ENCODE measurements at regions not wholly inside any gene's neighbourhood (a gene's known extent, or its start where the extent isn't known, plus 50 kb on each side); places are given as distances from the start of the nearest gene placed in this dataset.
"Not testable (repeated sequence)": the region's sequence is repeated elsewhere in the genome, so short reads cannot be mapped to it uniquely, and the experiment has no call there.

DNA sequence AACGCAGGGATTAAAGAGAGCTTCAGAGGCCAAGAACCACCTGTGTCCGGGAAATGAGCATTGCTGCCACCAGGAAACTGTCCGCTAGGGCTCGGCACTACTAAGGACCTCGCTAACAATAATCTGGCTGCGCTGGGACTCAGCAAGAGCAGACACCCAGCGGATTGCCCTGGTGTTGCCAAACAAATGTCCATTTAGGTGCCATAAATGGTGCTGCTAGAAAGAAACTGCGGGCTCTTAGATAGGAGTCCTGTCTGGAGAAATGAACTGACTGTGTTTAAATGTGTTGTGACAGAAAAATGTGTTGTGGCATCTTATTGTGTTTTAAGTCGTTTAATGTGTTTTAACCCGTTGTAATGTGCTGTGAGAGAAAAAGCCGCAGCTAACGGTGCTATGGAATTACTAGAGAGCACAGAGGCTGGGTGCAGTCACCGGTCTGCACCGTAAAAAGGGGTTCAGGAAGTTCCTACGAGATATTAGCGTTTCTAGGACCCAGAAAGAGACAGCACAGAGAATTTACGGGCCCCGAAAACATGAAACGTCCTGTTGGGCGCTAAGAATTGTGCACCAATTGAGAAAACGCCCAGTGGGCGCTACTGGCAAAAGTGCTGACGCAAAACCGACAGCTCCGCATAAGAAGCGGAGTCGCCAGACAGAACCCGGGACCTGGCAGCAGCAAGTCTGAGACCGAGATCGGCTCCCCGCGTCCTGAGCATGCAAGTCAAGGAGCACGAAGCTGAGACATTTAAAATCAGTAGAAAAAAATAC is 90.6 kb downstream of the ANXA2R start:
- DNase-seq (ENCODE audit: low spot score): peak; percentile 79

DNA sequence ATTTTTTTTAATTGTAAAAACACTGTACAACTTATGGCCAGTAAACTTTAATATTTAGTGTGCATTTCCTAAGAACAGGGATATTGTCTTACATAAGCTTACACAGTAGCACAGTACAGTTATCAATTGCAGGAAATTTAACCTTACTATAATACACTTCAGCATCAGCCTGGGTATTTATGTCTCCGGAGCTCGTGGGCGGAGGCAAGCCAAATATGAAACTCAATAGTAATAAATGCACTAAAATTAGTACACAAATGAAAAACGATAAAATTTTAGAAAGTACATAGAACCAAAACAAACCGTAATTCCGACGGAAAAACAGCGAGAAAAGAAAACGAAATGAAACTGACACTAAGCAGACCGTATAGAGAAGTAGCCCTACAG is 91.2 kb downstream of the ANXA2R start:
- no peak for DNase-seq (ENCODE audit: low spot score)

DNA sequence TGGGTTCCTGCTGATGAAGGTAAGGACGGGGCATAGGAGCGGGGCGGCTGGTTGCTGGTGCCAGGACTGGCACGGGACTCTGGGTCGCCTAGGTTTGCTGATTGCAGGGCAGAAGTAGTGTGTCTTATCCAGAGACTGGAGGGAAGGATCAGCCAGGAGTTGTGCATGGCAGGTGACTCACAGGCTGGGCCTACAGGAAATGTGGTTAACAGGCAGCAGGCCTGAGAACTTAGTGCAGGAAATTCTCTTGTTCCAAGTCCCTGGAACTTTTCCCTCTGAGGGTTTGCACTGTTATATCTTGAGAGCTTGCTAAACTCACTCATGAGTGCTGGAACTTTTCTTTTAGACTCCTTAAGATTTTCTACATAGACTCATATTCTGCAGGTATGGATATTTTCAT is 95.1 kb downstream of the ANXA2R start:
- DNase-seq (ENCODE audit: low spot score): no peak

DNA sequence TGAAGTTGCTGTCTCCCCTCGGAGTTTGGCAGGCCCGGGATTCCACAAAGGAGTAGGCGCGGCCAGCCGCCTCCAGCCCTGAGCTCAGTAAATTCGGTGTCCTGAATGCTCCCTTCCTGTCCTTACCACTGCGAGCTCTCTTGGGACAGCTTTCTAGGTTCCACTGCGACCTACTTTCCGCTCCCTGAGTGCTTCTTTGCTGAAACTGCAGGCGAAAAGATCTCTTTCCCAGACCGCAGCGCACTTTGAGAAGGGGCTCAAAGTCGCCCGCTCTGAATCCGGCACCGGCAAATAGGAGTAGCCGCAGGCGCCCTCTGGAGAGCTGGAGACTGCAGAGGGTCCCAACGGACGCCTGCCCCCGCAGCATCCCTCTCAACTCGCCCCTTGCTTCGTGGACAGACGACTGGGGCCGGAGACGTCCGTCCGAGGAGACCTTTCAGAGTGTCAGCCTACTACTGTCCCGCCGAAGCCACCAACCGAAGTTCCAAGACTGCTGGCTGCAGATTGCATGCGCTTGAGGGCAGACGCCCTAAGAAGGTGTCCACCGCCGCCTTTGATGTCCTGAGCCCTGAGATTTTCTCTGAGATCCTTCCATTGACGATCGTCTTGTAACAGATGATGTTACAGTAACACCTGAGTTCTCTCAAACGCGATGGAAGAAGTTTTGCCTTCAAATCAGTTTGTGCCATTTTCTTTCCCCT is 96.0 kb downstream of the ANXA2R start:
- no peak for DNase-seq (ENCODE audit: low spot score)

DNA sequence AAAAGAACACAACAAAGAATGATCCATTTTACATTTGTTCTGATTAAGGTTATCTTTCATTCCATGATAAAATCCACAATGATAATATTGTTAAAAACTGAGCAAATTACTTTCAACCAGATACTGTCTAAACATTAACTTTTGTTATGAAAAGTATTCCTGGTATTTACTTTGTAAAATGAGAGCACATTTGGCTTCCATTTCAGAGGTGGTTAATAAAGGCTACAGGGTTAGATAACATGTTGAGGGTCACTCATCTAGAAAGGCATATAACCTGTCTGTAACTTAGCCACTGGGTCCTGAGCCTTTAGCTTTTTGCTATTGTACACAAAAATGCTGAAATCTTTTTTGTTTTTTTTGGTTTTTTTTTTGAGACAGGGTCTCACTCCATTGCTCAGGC is 99.3 kb downstream of the ANXA2R start:
- no peak for DNase-seq (ENCODE audit: low spot score)

DNA sequence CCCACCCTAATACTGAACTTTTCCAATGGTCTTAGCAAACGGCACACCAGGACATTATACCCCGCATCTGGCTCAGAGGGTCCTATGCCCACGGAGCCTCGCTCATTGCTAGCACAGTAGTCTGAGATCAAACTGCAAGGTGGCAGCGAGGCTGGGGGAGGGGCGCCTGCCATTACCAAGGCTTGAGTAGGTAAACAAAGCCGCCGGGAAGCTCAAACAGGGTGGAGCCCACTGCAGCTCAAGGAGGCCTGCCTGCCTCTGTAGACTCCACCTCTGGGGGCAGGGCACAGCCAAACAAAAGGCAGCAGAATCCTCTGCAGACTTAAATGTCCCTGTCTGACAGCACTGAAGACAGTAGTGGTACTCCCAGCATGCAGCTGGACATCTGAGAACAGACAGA is 108.1 kb downstream of the ANXA2R start:
- not testable (repeated sequence) for DNase-seq (ENCODE audit: low spot score)

DNA sequence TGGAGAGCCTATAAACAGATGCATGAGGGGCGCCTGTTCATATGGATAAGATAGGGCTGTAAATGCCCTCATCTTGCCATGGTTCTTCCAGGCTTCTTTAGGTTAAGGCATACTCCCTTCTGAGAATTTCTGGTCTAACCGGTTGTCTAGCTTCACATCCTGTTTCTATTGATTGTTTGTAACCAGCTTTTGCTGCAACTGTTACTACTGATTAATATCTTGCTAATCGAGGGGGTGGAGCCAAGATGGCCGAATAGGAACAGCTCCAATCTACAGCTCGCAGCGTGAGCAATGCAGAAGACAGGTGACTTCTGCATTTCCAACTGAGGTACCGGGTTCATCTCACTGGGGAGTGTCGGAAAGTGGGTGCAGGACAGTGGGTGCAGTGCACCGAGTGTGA is 108.7 kb downstream of the ANXA2R start:
- not testable (repeated sequence) for DNase-seq (ENCODE audit: low spot score)

DNA sequence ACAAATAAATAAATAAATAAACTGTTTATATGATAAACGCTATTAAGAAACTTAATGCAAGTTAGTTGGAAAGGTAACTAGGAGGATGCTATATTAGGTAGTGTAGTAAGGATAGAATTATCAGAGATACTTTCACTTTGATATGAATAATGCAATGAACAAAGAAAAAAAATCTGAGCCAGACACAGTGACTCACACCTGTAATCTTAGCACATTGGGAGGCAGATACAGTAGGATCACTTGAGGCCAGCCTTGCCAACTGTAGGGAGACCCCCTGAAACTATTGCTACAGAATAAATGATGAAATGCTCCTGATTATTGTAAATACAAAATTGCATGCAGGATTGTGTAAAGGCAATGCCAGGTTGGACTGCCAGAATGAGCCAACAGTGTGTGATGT is 109.2 kb downstream of the ANXA2R start:
- no peak for DNase-seq (ENCODE audit: low spot score)

DNA sequence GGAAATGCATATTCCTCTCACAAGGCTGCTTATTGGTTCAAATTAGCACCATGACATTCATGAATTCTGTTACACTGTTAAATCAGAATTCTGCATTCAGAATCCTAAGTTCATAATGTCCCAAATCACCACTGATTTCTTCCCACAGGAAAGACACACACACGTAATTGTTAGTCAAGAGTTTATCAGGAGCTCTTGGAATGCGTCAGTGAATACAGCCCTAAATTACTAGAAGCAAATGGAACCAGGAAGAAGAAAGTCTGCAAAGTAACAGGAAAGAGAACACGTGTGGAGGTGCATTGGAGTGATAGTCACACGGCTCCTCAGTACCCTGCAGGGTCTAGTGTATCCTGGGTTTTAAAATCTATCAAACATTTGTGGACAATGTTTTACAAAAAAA is 110.2 kb downstream of the ANXA2R start:
- no peak for DNase-seq (ENCODE audit: low spot score)

DNA sequence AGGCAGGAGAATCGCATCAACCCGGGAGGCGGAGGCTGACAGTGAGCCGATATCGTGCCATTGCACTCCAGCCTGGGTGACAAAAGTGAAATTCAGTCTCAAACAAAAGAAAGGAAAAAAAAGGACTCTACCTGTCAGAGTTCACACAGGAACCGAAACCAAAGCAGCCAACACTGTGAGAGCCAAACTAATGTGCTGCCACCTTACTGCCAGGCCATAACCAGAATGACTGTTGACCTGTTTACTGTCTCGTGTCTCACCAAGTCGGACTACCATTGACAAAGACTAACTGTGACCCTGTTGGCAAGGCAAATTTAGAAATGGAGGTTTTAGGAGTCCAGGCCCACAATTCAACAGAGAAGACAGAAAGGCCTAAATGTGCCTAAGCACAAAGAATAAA is 112.4 kb downstream of the ANXA2R start:
- DNase-seq (ENCODE audit: low spot score): no peak

DNA sequence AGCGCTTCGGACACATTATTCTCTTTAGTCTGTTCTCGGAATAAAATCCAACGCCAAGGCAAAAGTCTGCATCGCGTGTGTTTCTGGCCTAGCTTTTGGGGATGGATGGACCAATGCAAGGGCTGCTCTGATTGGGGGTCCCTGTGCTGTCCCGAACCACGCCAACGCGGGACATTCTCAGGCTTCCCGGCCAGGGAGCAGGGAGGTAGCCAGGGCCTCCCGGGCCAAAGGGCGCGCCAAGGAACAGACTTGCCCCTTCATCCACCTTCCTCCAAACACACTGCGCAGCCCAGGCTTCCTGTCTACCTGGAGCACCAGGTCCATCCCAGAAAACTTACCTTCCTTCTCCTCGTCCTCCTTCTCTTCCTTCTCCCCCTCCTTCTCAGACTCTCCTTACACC is 113.0 kb upstream of the SELENOP start:
- DNase-seq (ENCODE audit: low spot score): no peak

DNA sequence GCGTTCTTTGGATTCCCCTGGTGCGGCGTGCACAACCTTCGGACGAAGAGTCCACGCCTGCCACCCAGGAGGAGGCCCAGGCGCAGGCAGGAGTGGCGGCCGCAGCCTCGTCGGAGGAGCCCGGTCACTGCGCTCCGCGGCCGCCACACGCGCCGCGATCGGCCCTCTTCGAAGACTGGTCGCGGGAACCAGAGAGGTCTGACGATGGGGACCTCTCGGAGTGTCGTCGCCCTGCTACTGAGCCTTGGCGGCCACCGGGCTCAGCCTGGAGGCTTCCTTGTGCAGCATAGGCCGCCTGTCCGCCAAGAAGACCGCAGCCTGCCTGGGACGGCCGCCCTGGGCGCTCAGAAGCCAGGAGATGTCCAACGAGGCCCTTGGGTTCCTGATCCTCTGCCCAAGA is 112.5 kb upstream of the SELENOP start:
- DNase-seq (ENCODE audit: low spot score): no peak

DNA sequence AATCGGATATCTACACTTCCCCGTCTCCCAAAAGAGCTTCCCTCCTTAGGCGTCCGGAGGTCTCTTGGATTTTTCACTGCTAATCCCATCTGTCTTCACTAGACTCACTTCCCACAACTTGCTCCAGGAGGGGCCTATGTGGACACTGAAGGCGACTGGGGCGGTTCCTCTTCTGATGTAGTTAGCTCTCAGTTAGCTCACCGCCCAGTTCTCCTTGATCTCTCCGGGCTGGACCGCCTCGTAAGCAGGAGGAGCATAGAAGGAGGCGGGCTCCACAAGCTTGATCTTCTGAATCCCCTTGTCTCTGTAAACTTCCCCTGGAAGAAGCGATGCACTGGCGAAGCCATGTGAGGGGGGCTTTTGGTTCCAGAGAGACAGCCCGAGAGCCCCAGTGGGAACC is 112.0 kb upstream of the SELENOP start:
- no peak for DNase-seq (ENCODE audit: low spot score)

DNA sequence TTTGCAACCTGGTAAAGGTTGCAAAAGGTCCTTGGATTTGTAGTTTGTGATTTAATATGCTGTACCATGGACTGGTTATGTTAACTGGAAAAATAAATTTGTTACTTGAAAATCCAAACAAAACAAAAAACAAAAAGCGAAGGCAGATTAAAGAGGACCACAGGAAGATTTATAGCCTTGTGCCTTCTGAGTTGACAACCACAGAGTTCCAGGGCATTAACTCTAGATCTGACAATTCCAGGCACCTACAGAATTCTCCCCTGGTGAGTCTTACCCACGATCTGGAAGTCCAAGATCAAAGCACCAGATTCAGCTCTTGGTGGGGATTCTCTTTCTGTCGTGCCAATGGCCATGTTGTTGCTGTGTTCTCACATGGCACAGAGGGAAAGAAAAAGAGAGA is 107.9 kb upstream of the SELENOP start:
- no peak for DNase-seq (ENCODE audit: low spot score)

DNA sequence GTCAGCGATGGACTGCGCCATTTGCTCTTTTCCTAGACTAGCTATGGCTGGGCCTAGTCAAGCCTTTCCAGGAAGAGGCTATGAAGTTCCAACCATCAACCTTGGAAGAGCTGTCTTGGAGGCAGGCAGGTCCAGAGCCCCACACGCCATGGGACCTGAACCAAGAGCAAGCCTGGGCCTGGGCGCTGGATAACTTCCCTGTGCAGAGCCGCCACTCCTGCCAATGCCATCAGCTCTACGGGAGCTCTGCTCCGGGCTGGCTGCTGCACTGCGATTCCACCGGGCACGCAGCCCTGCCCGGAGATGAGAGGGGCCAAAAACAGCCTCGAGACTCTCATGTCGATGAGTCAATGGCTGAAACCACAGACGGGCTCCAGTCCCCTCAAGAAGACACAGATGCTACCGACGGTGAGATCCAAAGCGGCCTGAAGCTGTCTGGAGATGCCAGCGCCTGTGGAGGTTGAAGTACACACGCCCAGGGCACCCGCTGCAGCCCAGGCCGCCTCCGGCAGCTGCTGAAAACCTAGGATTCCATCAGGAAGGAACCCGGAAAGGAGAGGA is 103.7 kb upstream of the SELENOP start:
- no peak for DNase-seq (ENCODE audit: low spot score)

DNA sequence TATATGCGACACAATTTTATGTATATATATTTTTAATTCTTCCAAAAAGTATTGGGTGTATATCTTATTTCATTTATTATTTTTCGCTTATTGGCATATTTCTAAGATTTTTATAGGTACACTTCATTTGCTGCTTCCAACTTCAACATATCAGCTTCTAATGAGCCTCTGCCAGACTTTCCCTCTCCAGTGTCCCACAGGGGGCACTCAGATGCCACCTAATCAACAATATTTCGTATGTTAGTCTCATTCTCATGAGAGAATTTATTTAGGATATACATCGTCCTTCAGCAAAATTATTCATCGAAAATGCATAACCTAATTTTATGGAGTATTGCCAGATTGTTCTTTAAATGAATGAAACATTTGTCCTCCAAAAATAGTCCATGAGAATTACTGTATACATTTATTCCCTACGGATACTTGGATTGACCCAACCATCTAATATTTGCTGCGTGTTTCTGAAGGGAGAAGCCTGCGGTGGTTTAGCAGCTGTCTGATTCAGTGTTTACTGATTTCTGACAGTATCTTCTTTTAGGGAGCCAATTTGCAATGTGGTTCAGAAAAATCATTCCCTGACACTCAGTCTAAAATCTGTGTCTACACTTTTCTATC is 100.6 kb upstream of the SELENOP start:
- DNase-seq (ENCODE audit: low spot score): peak; percentile 77

DNA sequence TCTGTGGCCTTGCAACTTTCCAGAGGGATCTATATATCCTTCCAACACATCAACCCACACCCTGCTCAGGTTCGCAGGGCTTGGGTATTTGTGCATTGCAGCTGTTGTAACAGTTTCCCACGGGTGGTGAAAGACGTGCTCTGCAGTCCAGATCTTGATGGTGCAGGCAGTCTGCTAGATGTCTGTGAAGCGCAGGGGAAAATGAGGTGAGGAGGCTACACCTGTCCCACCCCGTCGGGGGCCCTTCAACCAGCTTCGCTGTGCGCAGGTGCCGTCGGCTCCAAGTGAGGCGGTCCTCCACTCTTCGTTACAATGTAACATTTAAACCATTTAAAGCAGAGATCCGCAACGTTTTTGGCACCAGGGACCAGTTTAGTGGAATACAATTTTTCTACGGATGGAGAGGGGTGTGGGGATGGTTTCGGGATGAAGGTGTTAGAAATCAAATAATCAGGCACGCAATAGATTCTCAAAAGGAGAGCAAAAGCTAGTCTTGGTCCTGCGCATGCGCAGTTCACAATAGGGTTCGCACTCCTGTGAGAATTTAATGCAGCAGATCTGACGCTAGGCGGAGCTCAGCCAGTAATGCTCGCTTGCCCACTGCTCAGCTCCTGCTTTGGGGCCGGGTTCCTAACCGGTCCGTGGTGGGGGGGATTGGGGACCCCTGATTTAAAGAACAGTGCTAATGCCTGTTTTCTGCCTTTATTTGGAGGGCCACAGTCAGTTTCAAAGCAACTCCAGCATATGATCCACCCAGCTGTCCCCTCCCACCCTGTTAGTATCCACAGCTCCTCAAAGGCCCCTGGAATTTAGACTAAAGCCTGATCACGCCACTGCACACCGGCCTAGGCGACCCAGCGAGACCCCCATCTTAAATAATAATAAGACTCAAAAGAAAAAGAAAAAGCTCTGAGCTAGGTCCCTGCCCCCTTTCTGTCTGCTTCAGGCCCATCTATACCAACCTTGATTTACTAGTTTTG is 97.1 kb upstream of the SELENOP start:
- DNase-seq (ENCODE audit: low spot score): peak; percentile 95

DNA sequence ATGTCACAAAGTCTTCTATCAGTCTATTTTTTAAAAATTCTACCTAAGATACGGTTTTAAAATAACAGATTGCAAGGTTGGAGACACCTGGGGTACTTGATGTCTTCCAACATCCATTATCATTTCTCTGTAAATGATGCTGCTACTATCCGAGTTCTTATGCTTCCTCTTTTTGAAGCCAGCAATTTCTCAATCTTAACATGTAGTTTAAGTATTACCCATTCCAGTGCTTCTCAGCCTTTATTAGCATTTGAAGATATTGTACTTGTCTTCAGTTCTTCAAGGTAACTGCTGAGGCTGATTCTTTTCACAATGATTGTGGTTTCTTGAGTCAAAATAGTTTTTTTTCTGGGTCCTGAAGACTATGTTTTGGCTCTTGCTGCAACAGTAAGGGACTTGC is 96.4 kb upstream of the SELENOP start:
- peak; percentile 3 for DNase-seq (ENCODE audit: low spot score)

DNA sequence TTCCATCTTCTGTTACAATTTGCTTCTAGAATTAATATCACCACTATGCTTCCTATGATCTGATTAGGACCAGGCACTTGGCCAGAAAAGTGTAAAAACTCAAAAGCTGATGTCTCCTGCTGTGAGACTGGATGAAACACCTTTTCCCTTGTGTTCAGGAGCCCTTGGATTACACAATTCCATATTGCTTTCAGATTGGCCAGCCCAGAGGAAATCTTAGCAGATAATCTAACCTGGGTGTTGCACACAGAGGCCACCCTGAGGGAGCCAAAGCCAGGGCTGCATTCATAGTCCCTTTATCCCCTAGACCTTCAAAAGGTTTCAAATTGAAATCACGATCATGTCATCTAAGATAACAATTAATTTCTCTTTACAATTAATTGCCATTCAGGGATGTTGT is 94.1 kb upstream of the SELENOP start:
- no peak for DNase-seq (ENCODE audit: low spot score)

DNA sequence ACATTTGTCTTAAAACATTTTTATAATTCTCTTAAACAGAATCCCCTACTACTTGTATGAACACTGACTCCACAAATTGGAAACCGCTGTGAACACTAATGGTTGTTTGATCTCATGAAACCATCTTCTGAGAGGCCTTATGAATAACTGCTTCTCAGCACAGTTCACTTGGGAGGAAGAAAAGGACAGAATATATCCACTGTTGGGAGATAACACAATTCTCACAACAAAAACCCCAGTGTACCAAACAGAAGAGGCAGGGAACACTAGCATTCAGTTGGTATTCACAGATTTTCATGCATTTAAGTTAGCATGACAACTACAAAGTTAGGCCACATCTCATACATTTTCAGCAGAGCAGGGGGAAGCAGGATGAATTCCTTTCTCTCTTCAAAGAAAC is 89.0 kb upstream of the SELENOP start:
- no peak for DNase-seq (ENCODE audit: low spot score)

DNA sequence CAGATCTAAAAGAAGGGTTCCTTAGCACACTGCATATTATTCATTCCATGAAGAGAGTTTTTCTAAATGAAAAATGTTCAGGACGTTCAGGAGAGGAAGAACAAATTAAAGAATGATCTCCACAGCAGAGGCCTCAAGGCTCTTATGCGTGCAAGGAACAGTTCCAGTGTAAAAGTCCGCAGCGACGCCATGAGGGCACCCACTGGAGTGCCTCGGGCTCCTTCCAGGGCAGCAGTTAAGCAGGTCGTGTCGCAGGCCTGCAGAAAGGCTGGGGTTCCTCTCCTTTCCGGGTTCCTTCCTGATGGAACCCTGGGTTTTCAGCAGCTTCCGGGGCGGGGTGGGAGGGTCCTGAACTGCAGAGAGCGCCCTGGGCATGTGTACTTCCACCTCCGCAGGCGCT is 87.1 kb upstream of the SELENOP start:
- DNase-seq (ENCODE audit: low spot score): no peak

DNA sequence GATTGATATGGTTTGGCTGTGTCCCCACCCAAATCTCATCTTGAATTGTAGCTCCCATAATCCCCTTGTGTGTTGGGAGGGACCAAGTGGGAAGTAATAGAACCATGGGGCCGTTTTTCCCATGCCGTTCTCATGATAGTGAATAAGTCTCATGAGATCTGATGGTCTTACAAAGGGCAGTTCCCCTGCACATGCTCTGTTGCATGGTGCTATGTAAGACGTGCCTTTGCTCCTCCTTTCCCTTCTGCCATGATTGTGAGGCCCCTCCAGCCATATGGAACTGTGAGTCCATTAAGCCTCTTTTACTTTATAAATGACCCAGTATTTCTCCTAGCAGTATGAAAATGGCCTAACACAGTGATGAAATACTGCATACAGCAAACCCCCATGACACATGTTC is 84.8 kb upstream of the SELENOP start:
- DNase-seq (ENCODE audit: low spot score): no peak

Measured in CD4-positive, alpha-beta T cell treated with Interleukin-2 at 100 ng/mL for 4 hours (primary cell).